Panc1 (cell line): ENCODE measurements at regions not wholly inside any gene's neighbourhood (a gene's known extent, or its start where the extent isn't known, plus 50 kb on each side); places are given as distances from the start of the nearest gene placed in this dataset.

Experiments
- ATAC-seq: fragments of 200-7000 bp; cut with Tn5 transposase; 2 replicates; pipeline ENCODE4 v1.9.1; 2020; ENCODE audit warnings: mild to moderate bottlenecking, moderate library complexity
- BruUV-seq: library from RNA; stranded (reverse); fragments of 400-500 nt; replicated peaks from 2 replicates; lab custom pipeline; 2021; lab: Mats Ljungman, UMichigan
- CTCF ChIA-PET: fragments of 300-600 bp; sonication (Branson Sonifier 250); formaldehyde crosslinking; loops from one replicate; lab custom pipeline; 2022; ENCODE audit warnings: antibody characterized with exemption; lab: Charles Lee
- POLR2A ChIA-PET: fragments of 300-600 bp; sonication (Branson Sonifier 250); formaldehyde crosslinking; loops from one replicate; lab custom pipeline; 2022; ENCODE audit warnings: antibody characterized with exemption; lab: Charles Lee
- DNase-seq: peaks from one replicate; pipeline ENCODE4 v3.0.0-alpha.2; 2010; ENCODE audit warnings: low read depth, low spot score
- H3K27ac ChIP-seq: 2 replicates; pipeline ENCODE4 v1.5.1; 2011; ENCODE audit warnings: mild to moderate bottlenecking, low read length, inconsistent platforms
- H3K27me3 ChIP-seq: fragments of 200-500 bp; sonication (Bioruptor generic); 2 replicates; pipeline ENCODE4 v1.6.0; 2014; ENCODE audit warnings: low read length, inconsistent platforms; ENCODE audit not compliant: control insufficient read depth, insufficient read depth
- H3K36me3 ChIP-seq: fragments of 200-500 bp; sonication (Bioruptor generic); 2 replicates; pipeline ENCODE4 v1.5.1; 2014; ENCODE audit warnings: inconsistent platforms, mild to moderate bottlenecking, low read length, moderate library complexity; ENCODE audit not compliant: control insufficient read depth, insufficient read depth
- H3K4me1 ChIP-seq: 2 replicates; pipeline ENCODE4 v1.5.1; 2011; ENCODE audit warnings: inconsistent platforms, mild to moderate bottlenecking, low read length, moderate library complexity; ENCODE audit not compliant: control insufficient read depth, insufficient read depth
- H3K4me3 ChIP-seq, 2 experiments: 2 replicates each; pipeline ENCODE4 v1.5.1; 2011 to 2012; ENCODE audit warnings: low read depth in 2 of 2, low read length in 2 of 2, mild to moderate bottlenecking in 2 of 2, inconsistent platforms in 1 of 2, moderate library complexity in 1 of 2
- H3K9me3 ChIP-seq: fragments of 200-500 bp; sonication (Bioruptor generic); 2 replicates; pipeline ENCODE4 v1.5.1; 2014; ENCODE audit warnings: low read depth, mild to moderate bottlenecking, inconsistent platforms, low read length, moderate library complexity; ENCODE audit not compliant: control insufficient read depth, insufficient read depth
- POLR2AphosphoS5 ChIP-seq: IDR thresholded peaks from 2 replicates; pipeline ENCODE4 v1.6.1; 2012; ENCODE audit warnings: mild to moderate bottlenecking, low read depth, low read length, moderate library complexity
- SIN3A ChIP-seq: IDR thresholded peaks from 2 replicates; pipeline ENCODE4 v1.6.1; 2012; ENCODE audit warnings: low read depth, mild to moderate bottlenecking, low read length, moderate library complexity, borderline replicate concordance; ENCODE audit not compliant: insufficient read depth
- TCF7L2 ChIP-seq: IDR thresholded peaks from 2 replicates; pipeline ENCODE4 v1.6.1; 2011; ENCODE audit warnings: mild to moderate bottlenecking, low read depth, low read length, inconsistent platforms
- in situ Hi-C: cut with HindIII; loops from 2 replicates; pipeline ENCODE4 v1.10.0; 2016; ENCODE audit warnings: low sequenced_read_pairs, low pct_unique_long_range_greater_than_20kb
- intact Hi-C: fragments of 100-400 bp; cut with micrococcal nuclease; formaldehyde crosslinking; loops from one replicate; pipeline ENCODE4 v1.10.0; 2022; ENCODE audit not compliant: unreplicated experiment
- TF ChIP-seq, protein P1 (sequence below): fragments of 450-650 bp; IDR thresholded peaks from 2 replicates; pipeline ENCODE4 v1.5.1; 2017; ENCODE audit warnings: mild to moderate bottlenecking
- TF ChIP-seq, protein P2 (sequence below), 2 experiments: IDR thresholded peaks; 2 replicates each; pipeline ENCODE4 v1.6.1; 2011 to 2012; ENCODE audit warnings: low read depth in 2 of 2, control low read depth in 1 of 2, low read length in 1 of 2, mild to moderate bottlenecking in 1 of 2, moderate library complexity in 1 of 2; ENCODE audit not compliant: insufficient read depth in 1 of 2

DNA sequence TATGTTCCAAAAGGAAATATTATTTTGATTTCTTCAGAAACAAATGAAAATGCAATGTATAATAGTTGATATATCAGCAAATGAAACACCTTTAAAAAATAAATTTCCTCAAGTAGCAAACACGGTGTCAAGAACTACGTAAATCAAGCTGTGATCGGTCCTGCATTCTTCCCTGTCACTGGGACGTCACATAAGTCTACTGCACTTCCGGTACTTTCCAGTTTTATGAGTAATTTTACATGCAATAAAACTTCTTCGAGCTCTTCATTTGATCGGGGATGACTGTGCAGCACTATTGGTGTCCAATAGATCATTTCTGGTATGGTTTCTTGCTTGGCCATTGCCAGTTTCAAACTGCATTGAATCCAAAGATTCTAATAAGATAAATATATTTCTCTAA lies 114.0 kb upstream of the VEGFC start:
- H3K36me3 ChIP-seq = no peaks in the 10 kb centered on the region
- no peaks in the 10 kb centered on the region for H3K9me3 ChIP-seq
- POLR2A ChIA-PET = no interaction called here
- no TSS peak for BruUV-seq
- CTCF ChIA-PET = no interaction called here
- in situ Hi-C loops (no loop called here), intact Hi-C loops (loop anchor here (10.0 kb wide), 1 partner anchor 138 kb away; no protein-coding TSS in a partner anchor)
- H3K4me3 ChIP-seq = no peak overlapping the region
- DNase-seq (no peak), ATAC-seq (no peak)
- TF ChIP-seq, protein P1, sequence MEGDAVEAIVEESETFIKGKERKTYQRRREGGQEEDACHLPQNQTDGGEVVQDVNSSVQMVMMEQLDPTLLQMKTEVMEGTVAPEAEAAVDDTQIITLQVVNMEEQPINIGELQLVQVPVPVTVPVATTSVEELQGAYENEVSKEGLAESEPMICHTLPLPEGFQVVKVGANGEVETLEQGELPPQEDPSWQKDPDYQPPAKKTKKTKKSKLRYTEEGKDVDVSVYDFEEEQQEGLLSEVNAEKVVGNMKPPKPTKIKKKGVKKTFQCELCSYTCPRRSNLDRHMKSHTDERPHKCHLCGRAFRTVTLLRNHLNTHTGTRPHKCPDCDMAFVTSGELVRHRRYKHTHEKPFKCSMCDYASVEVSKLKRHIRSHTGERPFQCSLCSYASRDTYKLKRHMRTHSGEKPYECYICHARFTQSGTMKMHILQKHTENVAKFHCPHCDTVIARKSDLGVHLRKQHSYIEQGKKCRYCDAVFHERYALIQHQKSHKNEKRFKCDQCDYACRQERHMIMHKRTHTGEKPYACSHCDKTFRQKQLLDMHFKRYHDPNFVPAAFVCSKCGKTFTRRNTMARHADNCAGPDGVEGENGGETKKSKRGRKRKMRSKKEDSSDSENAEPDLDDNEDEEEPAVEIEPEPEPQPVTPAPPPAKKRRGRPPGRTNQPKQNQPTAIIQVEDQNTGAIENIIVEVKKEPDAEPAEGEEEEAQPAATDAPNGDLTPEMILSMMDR = no peak
- TF ChIP-seq POLR2AphosphoS5 (no peak), TCF7L2 (no peak), SIN3A (no peak)
- TF ChIP-seq, protein P2, sequence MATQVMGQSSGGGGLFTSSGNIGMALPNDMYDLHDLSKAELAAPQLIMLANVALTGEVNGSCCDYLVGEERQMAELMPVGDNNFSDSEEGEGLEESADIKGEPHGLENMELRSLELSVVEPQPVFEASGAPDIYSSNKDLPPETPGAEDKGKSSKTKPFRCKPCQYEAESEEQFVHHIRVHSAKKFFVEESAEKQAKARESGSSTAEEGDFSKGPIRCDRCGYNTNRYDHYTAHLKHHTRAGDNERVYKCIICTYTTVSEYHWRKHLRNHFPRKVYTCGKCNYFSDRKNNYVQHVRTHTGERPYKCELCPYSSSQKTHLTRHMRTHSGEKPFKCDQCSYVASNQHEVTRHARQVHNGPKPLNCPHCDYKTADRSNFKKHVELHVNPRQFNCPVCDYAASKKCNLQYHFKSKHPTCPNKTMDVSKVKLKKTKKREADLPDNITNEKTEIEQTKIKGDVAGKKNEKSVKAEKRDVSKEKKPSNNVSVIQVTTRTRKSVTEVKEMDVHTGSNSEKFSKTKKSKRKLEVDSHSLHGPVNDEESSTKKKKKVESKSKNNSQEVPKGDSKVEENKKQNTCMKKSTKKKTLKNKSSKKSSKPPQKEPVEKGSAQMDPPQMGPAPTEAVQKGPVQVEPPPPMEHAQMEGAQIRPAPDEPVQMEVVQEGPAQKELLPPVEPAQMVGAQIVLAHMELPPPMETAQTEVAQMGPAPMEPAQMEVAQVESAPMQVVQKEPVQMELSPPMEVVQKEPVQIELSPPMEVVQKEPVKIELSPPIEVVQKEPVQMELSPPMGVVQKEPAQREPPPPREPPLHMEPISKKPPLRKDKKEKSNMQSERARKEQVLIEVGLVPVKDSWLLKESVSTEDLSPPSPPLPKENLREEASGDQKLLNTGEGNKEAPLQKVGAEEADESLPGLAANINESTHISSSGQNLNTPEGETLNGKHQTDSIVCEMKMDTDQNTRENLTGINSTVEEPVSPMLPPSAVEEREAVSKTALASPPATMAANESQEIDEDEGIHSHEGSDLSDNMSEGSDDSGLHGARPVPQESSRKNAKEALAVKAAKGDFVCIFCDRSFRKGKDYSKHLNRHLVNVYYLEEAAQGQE (IDR thresholded peaks at IDR 0.05; ENCODE audit: insufficient read depth in 1 of 2, low read depth in 2 of 2, low read length in 1 of 2) = no peak
- peaks cover 15% of the 10 kb centered on the region; the same call in 1 of the 2 replicates for H3K4me1 ChIP-seq
- H3K27me3 ChIP-seq = no peaks in the 10 kb centered on the region
- no peak overlapping the region for H3K27ac ChIP-seq

DNA sequence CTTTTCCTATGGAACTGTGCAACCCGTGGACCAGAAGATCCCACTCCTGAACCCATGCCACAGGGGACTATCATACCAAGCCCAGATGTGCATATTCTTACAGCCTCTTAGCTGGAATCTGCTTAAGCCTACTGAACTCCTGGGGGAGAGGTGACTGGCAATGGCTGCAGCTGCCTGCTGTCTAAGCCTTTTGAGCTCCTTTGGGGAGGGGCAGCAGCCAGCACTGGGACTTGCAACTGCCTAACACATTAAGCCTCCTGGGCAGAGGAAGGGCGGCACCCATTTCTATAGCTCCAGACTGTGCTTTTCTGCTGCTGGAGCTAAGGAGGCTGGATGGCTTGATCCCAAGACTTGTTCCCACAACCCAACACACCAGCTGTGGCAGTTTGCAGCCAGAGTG lies 117.9 kb upstream of the VEGFC start:
- H3K27ac ChIP-seq = no peak overlapping the region
- ATAC-seq (no peak), DNase-seq (no peak)
- no peak overlapping the region for H3K4me3 ChIP-seq
- no peaks in the 10 kb centered on the region for H3K36me3 ChIP-seq
- in situ Hi-C loops = no loop called here
- CTCF ChIA-PET = no interaction called here
- TF ChIP-seq, protein P1 = no peak
- TF ChIP-seq POLR2AphosphoS5 (no peak), TCF7L2 (no peak), SIN3A (no peak)
- TF ChIP-seq, protein P2 (IDR thresholded peaks at IDR 0.05; ENCODE audit: insufficient read depth in 1 of 2, low read depth in 2 of 2, low read length in 1 of 2) = no peak
- no peaks in the 10 kb centered on the region for H3K9me3 ChIP-seq
- no peaks in the 10 kb centered on the region for H3K27me3 ChIP-seq
- no TSS peak for BruUV-seq
- POLR2A ChIA-PET = no interaction called here
- intact Hi-C loops = no loop called here
- H3K4me1 ChIP-seq = no peaks in the 10 kb centered on the region
